HS-27A (cell line): ENCODE measurements at regions not wholly inside any gene's neighbourhood (a gene's known extent, or its start where the extent isn't known, plus 50 kb on each side); places are given as distances from the start of the nearest gene placed in this dataset.
A peak's percentile ranks its signal among the peaks of the same experiment; 100 is the strongest.
"Not testable (repeated sequence)": the region's sequence is repeated elsewhere in the genome, so short reads cannot be mapped to it uniquely, and the experiment has no call there.

ENCODE experiments used
- DNase-seq: peaks from one replicate; pipeline ENCODE4 v3.0.0-alpha.2; 2012; ENCODE audit warnings: low read depth, missing footprints

DNA sequence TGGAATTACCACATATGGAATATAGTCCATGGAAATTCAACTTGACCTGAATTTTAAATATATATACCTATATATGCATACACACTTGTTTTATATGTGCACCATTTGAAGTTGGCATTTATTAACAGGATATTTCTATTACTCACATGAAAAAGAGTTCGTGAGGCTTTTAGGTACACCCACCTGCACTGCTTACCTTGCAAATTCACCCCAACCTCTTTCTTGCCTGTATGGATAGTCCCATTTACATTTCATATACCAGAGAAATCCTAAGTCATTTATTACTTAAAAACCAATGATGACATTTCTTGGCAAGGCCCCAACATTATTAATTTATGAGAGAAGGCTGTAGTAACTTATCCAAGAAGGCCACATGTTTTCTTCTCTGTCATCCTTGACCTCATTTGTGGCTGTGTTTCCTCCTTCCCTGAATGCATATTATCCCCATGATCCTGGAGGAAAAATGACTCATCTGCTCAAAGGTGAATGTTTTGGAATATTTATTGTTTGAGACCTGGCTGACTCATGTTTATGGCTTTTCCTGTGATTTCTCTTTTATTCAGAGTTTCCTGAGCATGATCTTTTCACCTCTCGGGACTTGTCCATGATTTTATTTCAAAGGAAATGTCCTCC lies 62.2 kb upstream of the FAM241A start:
- DNase-seq: peak; percentile 66

DNA sequence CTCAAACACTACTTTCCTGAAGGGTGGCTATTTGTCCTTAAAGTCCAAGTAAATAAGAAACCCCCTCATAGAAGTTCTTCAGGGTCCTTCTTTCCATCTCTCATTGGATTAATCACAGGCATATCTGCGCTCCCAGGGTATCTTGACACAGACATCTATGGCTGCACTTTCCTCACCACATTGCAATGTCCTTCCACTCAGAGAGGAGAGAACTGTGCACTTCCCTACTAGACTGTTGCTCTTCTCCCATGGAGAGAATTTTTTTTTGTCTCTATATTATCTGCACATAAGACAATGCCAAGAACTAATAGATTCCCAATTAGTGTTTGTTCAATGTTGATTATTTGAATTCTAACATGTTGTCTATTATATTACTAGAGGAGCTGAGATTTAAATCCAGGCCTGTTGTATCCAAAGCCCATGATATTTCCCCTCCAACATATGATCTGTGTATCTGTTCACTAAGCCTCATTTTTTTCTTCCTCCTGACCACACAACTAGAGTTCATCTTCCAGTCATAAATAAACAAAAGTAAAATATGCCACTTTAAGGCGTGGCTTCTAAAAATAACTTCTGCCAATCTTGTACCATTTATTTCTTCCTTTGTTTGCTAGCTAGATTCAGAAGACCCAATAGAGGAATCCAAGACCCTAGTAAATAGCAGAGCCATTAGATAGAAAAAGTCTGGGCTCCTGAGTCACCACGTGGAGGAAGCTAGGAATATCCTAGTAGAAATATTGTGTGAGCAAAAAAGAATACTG lies 61.5 kb upstream of the FAM241A start:
- DNase-seq: no peak

DNA sequence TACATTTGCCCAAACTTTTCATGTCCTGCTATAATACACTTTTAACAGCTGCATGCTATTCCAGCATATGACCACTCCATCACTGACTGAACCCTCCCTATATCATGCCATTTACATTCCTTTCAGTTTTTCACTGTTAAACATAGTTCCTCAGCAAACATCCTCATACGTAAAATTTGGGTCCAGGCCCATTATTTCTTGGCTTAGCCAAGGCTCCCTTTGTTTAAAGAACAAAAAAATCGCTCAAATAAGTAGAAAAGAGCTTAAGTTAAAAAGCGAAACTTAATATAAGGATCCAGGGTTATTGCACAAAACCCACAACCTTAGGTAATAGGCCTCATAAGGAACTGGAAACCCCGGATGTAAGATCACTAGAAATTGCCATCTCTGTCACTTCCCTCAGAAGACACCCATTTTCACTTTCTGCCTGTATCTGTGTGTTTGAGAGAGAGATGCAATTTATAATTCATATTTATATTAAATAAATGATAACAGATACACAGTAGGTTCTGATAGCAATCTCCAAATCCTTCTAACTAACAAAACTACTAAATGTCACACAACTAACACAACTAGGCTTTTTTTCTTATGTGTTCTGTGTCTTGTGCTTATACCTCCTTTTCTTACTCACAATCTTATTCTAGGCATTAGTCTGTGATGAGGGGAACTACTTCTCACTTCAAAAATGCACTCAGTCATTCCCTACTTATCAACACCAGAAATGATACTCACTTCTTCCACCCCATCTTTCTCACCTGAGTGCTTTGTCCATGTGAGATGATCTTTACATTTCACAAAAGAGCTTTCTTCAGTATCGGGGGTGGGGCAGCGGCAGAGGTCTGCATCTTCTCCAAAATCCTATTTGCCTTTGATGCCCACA lies 59.9 kb upstream of the FAM241A start:
- no peak for DNase-seq

DNA sequence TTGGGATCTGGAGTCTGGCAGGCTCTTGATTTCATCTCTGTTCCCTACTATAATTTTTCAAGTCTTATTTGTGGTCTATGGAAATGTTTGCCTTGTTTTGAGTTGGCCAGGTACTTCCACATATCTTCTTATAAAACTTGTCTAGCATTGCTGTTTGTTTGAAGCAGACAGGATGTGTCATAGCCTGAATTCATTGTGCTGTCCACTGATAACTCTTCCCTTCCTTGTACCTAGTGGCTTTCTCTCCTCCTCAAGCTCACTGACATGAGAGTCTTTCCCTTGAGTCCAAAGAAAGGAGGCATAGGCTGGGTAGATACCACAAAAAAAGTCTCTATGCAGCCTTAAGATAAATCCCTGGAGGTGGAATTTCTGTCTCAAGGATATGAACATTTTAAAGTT lies 59.2 kb upstream of the FAM241A start:
- no peak for DNase-seq

DNA sequence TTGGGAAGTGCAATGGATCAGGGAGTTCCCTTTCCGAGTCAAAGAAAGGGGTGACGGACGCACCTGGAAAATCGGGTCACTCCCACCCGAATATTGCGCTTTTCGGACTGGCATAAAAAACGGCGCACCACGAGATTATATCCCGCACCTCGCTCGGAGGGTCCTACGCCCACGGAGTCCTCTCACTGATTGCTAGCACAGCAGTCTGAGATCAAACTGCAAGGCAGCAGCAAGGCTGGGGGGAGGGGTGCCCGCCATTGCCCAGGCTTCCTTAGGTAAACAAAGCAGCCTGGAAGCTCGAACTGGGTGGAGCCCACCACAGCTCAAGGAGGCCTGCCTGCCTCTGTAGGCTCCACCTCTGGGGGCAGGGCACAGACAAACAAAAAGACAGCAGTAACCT lies 58.6 kb upstream of the FAM241A start:
- not testable (repeated sequence) for DNase-seq

DNA sequence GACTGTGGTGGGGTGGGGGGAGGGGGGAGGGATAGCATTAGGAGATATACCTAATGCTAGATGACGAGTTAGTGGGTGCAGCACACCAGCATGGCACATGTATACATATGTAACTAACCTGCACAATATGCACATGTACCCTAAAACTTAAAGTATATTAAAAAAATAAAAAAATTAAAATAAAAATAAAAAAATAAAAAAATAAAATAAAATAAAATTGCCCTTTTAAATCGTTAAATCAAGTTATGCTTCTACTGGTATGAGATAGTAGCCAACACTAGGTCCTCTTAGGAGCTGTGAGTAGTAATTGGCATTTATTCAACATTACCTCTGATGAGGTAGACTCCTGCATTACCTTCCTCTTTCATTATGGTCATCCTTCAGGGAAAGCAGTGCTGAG lies 52.9 kb upstream of the FAM241A start:
- DNase-seq: not testable (repeated sequence)

DNA sequence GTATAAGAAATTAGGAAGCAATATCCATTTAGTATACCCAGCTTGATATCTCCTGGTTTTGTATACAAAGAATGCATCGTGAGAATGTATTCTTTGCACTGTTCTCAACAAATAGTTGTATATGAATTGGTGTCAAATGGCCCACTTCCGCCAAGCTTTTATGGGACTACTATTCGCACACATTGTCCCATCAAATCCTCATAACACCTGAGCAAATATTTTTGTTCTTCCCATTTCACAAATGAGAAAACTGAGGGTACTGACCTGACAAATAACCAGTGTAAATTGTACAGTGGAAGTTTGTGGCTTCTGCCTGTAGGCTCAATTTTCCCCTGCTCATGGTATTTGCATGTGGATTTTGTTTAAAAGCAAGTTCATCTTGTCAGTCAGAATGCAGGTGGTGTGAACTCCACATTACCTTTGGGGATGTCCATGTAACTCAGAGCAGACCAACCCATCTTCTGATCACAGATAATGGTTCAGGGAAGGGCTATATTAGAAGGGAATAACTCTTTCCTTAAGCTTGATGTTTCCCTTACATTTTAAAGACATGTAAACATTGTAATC lies 51.5 kb upstream of the FAM241A start:
- DNase-seq: no peak

DNA sequence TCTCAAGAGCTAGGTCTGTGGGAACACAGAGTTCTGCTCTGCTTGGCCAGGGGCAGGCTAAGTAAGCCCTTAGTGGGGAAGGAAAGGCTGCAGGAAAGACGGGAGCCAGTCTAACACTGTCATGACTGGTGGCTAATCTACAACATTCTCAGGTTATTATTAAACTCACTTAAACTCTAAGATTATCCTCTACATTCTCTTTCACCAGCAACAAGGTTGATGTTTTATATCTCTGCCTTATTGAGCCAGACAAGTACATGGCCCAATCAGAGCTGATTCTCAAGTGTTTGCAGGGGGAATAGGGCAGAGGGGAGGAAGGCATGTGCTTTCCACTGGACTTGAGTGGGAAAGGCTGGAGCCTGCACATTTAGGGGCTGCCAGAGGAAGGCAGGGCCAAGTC lies 50.9 kb upstream of the FAM241A start:
- no peak for DNase-seq
